Spinal cord (tissue), 9 donors: ENCODE measurements at regions not wholly inside any gene's neighbourhood (a gene's known extent, or its start where the extent isn't known, plus 50 kb on each side); places are given as distances from the start of the nearest gene placed in this dataset.

Source experiments
- DNase-seq, 6 donors: peaks; one replicate each; pipeline versions ENCODE4 v3.0.0 to v3.0.0-alpha.2; 2013 to 2015; ENCODE audit warnings: low spot score in 6 of 6, low read depth in 4 of 6
- H3K27ac ChIP-seq: one replicate; pipeline ENCODE4 v1.5.1; 2013; ENCODE audit warnings: low read depth, low read length, control low read depth
- H3K27me3 ChIP-seq: one replicate; pipeline ENCODE4 v1.6.1; 2013; ENCODE audit warnings: low read length; ENCODE audit not compliant: control insufficient read depth, insufficient read depth
- H3K36me3 ChIP-seq: one replicate; pipeline ENCODE4 v1.6.1; 2013; ENCODE audit warnings: low read length; ENCODE audit not compliant: control insufficient read depth, insufficient read depth
- H3K4me1 ChIP-seq: one replicate; pipeline ENCODE4 v1.6.1; 2013; ENCODE audit warnings: low read length; ENCODE audit not compliant: control insufficient read depth, insufficient read depth
- H3K4me3 ChIP-seq: one replicate; pipeline ENCODE4 v1.5.1; 2013; ENCODE audit warnings: low read depth, low read length, control low read depth
- H3K9me3 ChIP-seq: one replicate; pipeline ENCODE4 v1.6.1; 2013; ENCODE audit warnings: low read length; ENCODE audit not compliant: control insufficient read depth, insufficient read depth
- WGBS: methylation state at CpG from one replicate; pipeline ENCODE4 v1.1.5; 2013; ENCODE audit warnings: missing lambda C conversion rate; ENCODE audit not compliant: insufficient coverage; 5-methylcytosine and 5-hydroxymethylcytosine counted together
- donor health status: healthy.

DNA sequence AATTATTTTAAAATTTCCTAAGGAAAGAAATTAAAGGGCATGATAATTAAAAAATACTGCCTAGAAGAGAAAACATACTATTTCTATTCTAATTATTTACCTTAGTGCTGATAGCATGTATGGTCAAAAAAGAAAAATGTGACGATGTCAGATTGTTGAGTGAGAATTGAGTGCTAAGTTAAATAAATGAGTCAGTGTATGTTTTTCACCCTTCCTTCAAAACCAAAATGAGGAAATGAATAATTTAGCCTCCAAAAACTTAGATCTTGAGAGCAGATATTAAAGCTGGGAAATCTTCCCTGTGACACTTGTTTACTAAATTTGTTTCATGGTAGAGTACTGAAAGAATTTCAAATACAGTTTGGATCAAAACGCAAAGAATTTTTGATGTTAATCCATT, 58.6 kb upstream of the NYAP2 start:
- Histone ChIP-seq H3K36me3 (no peaks in the 10 kb centered on the region), H3K9me3 (no peaks in the 10 kb centered on the region), H3K4me1 (no peaks in the 10 kb centered on the region), H3K27me3 (no peaks in the 10 kb centered on the region), H3K4me3 (no peak overlapping the region), H3K27ac (no peak overlapping the region)
- WGBS = no CpG with 5 or more reads among the region's 2 CpGs
- DNase-seq = no peak

DNA sequence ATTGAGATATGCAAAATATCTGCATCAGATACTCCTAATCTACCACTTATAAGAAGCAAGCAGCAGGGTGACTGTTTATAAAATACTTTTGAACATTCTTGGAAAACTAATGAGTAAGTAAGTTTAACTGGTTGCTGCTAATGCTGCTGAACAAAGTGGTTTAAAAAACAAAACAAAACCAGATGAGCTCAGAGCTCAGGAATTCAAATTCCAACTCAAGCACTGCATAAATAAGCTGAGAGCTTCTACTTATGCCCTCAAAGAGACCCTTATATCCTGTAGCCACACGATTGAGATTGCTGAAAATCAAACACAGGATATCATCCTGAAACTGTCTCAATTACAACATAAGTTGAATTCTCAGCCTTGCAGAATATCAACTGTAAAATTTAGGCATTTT, 62.3 kb upstream of the NYAP2 start:
- no peak for DNase-seq
- no CpG with 5 or more reads among the region's 1 CpG for WGBS
- Histone ChIP-seq H3K36me3 (no peaks in the 10 kb centered on the region), H3K27me3 (no peaks in the 10 kb centered on the region), H3K4me1 (no peaks in the 10 kb centered on the region), H3K9me3 (no peaks in the 10 kb centered on the region), H3K27ac (no peak overlapping the region), H3K4me3 (no peak overlapping the region)

DNA sequence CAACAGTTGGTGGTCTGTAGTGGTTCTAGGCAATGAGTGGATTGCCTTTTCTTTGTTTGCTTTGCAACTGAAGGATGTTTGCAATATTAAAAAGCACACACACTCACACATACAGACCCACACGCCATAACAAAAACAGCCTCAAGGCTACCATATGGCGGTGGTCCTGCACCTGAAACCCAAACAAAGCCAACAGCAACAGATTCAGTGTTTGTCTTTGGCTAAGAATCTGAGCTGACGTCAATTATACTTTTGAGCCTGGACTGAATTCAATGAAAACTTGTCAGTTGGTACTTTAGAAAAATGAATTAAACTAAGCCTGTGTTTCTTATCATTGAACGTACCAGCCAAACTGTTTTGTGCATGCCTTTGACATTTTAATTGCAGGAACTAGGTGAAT, 65.0 kb upstream of the NYAP2 start:
- Histone ChIP-seq H3K4me1 (no peaks in the 10 kb centered on the region), H3K27me3 (no peaks in the 10 kb centered on the region), H3K9me3 (no peaks in the 10 kb centered on the region), H3K4me3 (no peak overlapping the region), H3K27ac (no peak overlapping the region), H3K36me3 (no peaks in the 10 kb centered on the region)
- DNase-seq = peak in 2 of 6 donors; percentile 67 to 90
- 52% methylated on average over 2 of the region's 4 CpGs for WGBS

DNA sequence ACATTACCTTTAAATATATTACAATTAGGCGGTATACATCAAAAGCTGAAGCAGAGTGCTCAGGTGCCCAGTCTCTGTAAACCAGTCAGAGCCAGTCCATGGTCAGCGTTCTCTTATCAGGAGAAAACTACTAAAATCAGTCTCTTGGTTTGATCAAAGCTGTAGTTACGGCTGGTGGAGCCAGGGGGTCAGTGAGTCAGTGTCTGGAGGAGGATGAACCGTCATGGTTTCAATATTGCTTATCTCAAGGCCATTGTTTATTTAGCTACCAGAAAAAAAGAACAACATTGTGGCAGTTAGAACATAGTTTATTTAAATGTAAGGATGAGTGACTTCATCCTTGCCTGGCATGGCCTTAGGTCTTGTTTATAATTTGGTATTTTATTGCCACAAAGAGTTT, 71.3 kb upstream of the NYAP2 start:
- Histone ChIP-seq H3K4me1 (no peaks in the 10 kb centered on the region), H3K27me3 (no peaks in the 10 kb centered on the region), H3K36me3 (no peaks in the 10 kb centered on the region), H3K27ac (no peak overlapping the region), H3K9me3 (no peaks in the 10 kb centered on the region), H3K4me3 (no peak overlapping the region)
- 100% methylated on average over 1 of the region's 4 CpGs for WGBS
- no peak for DNase-seq

DNA sequence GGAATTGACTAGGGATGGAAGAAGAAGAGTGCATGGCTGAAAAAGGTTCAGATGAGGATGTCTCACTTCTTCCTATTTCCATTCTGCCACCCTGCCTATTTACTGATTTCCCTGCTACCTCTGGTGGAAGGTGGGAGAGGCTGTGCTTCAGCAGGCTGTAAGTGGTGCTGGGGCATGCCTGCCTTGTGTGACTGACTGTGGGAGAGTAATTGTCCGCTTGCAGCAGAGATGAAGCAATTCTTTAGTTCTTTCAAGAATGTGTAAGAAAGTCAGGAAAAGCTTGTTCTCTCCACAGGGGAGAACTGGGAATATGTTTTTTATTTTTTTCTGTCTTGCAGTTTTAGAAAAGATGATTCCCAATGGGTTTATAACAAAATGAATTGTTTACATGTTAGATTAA, 72.5 kb upstream of the NYAP2 start:
- DNase-seq = no peak
- no peaks in the 10 kb centered on the region for H3K9me3 ChIP-seq

DNA sequence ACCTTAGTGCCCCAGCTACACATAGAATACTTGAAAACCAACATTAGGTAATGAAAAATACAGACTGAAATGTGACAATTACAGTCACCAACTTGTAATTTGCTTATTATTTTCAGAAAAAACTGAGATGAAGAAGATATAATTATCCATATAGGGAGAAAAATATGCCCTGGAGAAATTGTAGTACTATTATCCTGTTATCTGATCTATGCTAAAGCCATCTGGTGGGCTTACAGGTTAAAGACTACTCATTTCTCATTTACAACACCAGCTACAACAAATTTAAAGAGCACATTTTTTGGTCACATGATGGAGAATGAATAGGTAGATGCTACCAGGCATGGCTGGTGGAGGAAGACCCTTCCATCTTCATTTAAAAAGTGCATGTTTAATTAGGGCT, 79.6 kb upstream of the NYAP2 start:
- H3K9me3 ChIP-seq = peaks cover 2% of the 10 kb centered on the region
- H3K4me1 ChIP-seq = no peaks in the 10 kb centered on the region
- H3K4me3 ChIP-seq = no peak overlapping the region
- no peak overlapping the region for H3K27ac ChIP-seq
- no peaks in the 10 kb centered on the region for H3K36me3 ChIP-seq
- no peak for DNase-seq
- no peaks in the 10 kb centered on the region for H3K27me3 ChIP-seq

More for the DNA sequence above, 72.5 kb upstream of the NYAP2 start:
- Histone ChIP-seq H3K4me1 (no peaks in the 10 kb centered on the region), H3K27me3 (no peaks in the 10 kb centered on the region), H3K36me3 (no peaks in the 10 kb centered on the region), H3K4me3 (no peak overlapping the region), H3K27ac (no peak overlapping the region)
- 67% methylated on average over 1 of the region's 1 CpG for WGBS

DNA sequence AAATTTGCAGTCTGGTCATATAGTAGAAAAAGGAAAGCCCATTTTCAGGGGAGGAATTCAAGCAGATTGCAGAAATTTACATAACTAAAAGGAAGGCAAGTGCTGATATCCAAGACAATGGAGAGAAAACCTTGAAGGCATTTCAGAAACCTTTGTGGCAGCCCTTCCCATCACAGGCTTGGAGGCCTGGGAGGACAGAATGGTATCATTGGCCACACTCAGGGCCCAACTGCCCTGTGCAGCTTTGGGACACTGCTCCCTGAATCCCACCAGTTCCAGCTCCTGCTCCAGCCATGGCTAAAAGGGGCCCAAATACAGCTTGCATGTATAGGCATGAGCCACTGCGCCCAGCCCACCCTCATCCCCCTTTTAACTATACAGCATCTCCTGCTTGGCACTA, 81.1 kb upstream of the NYAP2 start:
- DNase-seq = no peak
- no peak overlapping the region for H3K4me3 ChIP-seq
- H3K36me3 ChIP-seq = no peaks in the 10 kb centered on the region
- H3K9me3 ChIP-seq = peaks cover 2% of the 10 kb centered on the region
- WGBS = 100% methylated on average over 1 of the region's 1 CpG
- no peaks in the 10 kb centered on the region for H3K4me1 ChIP-seq
- H3K27ac ChIP-seq = no peak overlapping the region
- no peaks in the 10 kb centered on the region for H3K27me3 ChIP-seq

DNA sequence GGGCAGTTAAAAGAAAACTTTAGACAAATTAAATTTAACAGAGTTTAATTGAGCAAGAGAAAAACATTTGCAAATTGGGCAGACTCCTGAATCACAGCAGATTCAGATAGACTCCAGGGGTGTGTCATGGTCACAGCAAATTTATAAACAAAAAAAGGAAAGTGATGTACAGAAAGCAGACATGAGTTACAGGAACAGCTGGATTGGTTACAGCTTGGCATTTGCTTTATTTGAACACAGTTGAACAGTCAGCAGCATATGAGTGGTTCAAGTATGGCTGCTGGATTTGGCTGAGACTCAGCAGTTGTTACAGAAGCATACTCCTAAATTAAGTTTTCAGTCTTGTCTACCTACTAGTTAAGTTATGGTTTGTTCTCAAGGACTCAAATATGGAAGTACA, 82.3 kb upstream of the NYAP2 start:
- Histone ChIP-seq H3K4me1 (no peaks in the 10 kb centered on the region), H3K4me3 (no peak overlapping the region), H3K36me3 (no peaks in the 10 kb centered on the region), H3K27ac (no peak overlapping the region), H3K9me3 (peaks cover 2% of the 10 kb centered on the region), H3K27me3 (no peaks in the 10 kb centered on the region)
- DNase-seq = no peak

DNA sequence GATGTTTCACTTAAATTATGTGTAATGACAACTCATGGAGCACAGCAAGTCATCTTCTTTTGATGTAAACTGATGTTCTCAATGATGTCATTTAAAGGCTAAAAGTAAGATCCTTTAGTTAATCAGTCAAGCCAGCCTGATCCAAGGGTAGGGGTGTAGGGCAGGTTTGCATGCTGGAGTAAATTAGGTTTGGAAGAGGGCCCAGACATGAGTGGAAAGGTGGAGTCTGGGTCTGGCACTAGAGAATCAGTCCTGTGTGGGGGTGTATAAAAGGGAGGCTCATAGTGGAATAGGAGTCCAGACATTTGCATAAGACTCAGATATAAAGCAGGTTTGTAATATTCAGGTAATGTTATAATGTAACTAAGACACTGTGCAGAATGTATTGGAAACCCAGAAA, 88.8 kb upstream of the NYAP2 start:
- no peaks in the 10 kb centered on the region for H3K9me3 ChIP-seq
- no peak overlapping the region for H3K27ac ChIP-seq
- no peaks in the 10 kb centered on the region for H3K27me3 ChIP-seq
- no peaks in the 10 kb centered on the region for H3K36me3 ChIP-seq
- H3K4me1 ChIP-seq = no peaks in the 10 kb centered on the region
- H3K4me3 ChIP-seq = no peak overlapping the region
- DNase-seq = peak in 1 of 6 donors; percentile 14

DNA sequence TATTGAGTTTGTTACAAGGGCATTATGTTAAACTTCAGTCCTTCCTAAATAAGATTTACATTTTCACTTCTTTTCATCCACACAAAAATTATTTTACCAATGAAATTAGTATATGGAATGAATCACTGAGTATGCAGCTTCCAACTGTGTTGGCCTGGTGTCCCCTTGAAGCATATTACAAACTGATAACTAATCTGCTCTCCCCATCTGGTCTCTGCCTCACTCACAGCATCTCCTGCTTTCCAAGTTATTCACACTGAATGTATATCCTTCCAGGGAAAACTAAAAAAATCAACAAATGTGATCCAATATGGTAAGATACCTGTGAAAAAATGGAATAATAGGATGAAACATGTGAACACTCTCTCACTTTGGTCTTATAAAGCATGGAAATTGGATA, 90.0 kb upstream of the NYAP2 start:
- Histone ChIP-seq H3K27me3 (no peaks in the 10 kb centered on the region), H3K27ac (no peak overlapping the region)
- DNase-seq = peak in 2 of 6 donors; percentile 53 to 82

DNA sequence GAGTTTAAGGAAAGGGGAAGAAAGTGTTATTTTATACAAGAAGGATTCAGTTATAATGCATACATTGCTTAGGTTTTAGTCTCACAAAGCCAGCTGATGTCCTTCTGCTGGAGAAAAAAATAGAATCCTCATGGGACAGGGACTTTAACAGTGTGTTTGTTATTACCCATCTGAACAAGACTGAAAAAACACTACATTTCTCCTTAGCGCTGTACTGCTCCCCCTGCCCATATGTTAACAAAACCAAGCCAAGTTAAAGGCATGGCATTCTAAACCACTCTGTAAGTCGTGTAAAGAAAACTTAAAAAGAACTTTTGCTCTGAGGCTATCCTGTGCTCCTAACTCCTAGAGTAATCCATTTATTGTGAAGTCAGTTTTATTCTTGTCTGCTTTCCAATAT, 102.6 kb upstream of the NYAP2 start:
- Histone ChIP-seq H3K4me3 (no peak overlapping the region), H3K27ac (no peak overlapping the region), H3K4me1 (no peaks in the 10 kb centered on the region), H3K36me3 (no peaks in the 10 kb centered on the region), H3K9me3 (no peaks in the 10 kb centered on the region), H3K27me3 (no peaks in the 10 kb centered on the region)
- peak in 2 of 6 donors; percentile 28 to 83 for DNase-seq
- 40% methylated on average over 1 of the region's 2 CpGs for WGBS

More for the DNA sequence above, 90.0 kb upstream of the NYAP2 start:
- no peaks in the 10 kb centered on the region for H3K36me3 ChIP-seq
- H3K4me1 ChIP-seq = no peaks in the 10 kb centered on the region
- H3K9me3 ChIP-seq = no peaks in the 10 kb centered on the region
- H3K4me3 ChIP-seq = no peak overlapping the region
